Kidney capillary endothelial cell (primary cell): ENCODE measurements at regions not wholly inside any gene's neighbourhood (a gene's known extent, or its start where the extent isn't known, plus 50 kb on each side); places are given as distances from the start of the nearest gene placed in this dataset.
"Not testable (repeated sequence)": the region's sequence is repeated elsewhere in the genome, so short reads cannot be mapped to it uniquely, and the experiment has no call there.

Experiments
- DNase-seq: peaks from one replicate; pipeline ENCODE4 v3.0.0-alpha.2; 2018; ENCODE audit warnings: low spot score

DNA sequence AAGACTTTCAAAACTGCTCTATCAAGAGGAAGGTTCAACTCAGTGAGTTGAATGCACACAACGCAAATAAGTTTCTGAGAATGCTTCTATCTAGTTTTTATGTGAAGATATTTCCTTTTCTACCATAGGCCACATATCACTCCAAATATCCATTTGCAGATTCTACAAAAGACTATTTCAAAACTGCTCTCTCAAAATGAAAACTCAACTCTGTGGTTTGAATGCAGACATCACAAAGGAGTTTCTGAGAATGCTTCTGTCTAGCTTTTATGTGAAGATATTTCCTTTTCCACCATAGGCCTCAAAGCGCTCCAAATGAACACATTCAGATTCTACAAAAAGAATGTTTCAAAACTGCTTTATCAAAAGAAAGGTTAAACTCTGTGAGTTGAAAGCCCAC is 1093.1 kb upstream of the DEFB115 start:
- not testable (repeated sequence) for DNase-seq

DNA sequence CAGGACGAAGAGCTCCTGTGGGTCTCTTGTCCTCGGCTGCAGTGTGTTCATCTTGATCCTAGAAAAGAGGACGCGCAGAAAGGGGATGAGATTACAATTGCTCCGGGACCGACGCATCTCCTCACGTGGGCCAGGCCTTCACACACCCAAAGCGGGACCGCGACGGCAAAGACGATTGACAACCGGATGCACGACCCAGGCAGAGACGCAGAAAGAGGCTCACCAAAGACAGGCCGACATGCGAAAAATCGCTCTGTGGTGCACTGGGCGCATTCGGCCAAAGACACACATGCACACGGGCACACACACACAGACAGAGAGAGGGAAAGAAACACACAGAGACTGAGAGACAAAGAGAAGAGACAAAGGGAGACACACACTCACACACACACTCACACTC is 1089.9 kb upstream of the DEFB115 start:
- DNase-seq, result no peak

DNA sequence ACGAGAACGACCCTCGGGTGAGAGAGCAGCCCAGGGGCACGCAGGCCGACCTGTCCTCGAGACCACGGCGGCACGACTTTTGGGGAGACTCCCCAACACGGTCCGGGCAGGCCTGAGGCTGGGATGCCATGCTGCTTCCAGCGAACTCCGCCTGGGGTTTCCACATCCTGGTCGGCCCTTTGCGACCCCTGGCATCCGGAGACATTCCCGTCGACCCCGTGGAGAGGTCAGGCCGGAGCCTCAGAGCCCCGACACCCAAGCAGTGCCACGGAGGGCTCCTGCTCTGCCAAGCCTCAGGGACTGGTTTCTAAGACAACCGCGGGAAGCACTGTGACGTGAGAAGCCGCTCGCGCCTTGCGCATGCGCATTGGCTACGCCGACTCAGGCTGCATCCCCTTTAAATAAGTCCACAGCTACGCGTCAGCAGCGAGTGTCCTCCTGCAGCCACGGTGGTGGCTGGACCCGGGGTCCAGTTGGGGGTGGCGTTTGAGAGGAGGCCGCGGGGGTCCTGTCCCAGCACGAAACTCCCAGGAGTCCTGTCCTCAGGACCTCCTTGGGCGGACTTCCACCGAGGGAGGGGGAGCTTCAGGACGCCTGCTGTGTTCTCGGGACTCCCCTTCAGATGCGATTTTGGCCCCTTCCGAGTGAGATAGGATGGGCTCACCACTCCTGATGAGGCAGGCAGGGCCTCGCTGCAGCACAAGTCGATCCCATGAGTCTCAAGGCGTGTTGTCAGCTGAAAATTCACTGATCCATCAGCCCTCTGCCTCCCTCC is 1089.3 kb upstream of the DEFB115 start:
- no peak for DNase-seq

DNA sequence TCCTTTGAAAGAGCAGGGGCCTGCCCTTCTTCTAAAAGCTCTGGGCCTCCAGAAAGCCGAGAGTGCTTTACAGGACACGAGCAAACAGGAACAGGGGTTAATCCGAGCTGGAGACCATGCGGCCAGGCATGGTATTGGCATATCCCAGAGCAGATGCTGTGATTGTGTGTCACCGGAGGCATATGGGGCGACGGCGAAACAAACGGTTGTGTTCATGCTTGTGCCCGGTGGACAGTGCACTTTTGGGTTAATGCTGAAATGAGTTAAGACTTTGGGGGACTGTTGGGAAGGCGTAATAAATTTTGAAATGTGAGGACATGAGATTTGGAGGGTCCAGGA is 1088.7 kb upstream of the DEFB115 start:
- DNase-seq, result no peak

DNA sequence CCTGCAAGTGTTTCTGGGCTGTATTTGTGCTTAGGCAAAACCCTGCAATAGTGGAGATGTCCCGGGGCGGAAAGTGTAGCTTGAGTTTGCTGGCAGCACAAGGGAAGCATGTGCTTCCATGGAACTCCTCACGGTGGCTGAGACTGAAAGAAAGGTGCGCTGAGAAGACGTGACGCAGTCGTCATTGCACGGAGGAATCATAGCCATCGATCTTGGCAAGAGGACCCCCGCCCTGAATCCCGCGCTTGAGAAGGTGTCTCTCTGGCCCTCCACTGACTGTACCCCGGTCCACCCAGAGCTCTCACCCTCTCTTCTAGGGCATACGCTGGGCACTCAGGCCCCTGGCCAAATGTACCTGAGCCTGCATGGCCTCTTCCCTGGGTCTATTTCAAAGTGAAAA is 1081.8 kb upstream of the DEFB115 start:
- no peak for DNase-seq

DNA sequence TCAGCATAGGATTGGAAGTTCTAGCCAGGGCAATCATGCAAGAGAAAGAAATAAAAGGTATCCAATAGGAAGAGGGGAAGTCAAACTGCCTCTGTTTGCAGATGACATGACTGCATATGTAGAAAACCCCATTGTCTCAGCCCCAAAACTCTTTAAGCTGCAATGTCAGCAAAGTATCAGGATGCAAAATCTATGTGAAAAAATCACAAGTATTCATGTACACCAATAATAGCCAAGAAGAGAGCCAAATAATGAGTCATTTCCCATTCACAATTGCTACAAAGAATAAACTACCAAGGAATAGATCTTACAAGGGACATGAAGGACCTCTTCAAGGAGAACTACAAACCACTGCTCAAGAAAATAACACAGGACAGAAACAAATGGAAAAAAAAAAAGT is 1074.3 kb upstream of the DEFB115 start:
- not testable (repeated sequence) for DNase-seq

DNA sequence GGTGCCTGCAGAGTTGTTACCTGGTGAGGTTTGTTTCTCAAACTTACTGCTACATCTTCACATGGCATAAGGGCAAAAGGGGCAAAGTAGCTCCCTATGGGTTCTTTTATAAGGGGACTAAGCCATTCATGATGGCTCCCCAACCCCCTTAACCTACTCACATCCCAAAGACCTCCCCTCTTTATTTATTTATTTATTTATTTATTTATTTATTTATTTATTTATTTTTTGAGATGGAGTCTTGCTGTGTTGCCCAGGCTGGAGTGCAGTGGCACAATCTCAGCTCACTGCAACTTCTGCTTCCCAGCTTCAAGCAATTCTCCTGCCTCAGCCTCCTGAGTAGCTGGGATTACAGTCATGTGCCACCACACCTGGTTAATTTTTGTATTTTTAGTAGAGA is 1065.7 kb upstream of the DEFB115 start:
- not testable (repeated sequence) for DNase-seq

DNA sequence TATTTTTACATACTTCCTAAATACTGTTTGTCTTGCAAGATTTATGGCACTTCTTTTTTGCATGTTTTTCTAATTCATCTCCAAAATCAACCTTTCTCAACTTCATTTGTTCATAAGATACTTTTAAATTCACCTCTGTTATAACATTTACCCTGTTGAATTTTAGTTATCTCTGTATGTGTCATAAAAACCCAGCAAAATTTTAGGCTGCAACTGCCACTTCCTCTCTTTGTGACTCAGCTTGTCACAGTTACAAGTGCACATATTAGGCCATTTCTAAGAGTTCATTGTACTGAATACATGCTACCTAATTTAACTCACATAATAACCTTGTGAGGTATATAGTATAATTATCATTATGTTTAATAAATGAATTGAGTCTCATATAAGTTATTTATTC is 1023.0 kb upstream of the DEFB115 start:
- not testable (repeated sequence) for DNase-seq

DNA sequence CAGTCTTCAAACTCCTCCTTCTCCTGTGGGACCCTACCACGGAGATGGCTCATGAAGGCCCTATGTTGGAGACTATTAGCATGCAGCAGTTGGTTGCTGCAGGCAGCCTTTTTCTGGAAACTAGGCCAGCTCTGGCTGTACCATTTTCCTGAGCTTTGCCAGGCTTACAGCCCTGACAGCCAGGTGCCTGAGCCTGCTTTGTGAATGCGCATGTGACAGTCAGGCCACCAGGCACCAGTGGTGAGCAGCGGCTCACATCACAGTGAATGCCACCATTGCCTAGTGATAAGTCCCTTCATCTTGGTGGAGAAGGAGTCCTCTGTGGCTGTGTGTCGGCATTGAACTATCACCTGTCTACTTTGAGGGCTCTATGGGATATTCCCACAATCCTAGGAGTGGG is 982.4 kb upstream of the DEFB115 start:
- DNase-seq, result not testable (repeated sequence)

DNA sequence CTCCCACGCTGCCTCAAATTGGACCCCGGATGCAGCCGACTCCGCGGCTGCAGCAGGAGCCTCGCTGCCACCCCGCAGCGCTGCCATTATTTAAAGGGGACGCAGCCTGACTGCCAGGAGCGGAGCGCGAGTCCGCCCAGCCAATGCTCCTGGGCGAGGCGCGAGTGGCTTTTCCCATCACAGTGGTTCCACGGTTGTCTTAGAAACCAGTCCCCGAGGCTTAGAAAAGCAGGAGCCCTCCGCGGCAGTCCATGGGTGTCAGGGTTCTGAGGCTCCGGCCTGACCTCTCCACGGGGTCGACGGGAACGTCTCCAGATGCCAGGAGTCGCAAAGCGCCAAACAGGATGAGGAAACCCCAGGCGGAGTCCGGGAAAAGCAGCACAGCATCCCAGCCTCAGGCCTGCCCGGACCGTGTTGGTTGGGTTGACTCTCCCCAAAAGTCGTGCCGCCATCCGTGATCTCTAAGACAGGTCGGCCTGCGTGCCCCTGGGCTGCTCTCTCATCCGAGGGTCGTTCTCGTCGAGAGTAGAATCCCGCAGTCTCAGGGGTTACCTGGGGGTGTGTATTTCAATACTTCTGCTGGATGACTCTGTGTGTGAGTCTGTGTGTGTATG is 975.8 kb upstream of the DEFB115 start:
- DNase-seq, result no peak

DNA sequence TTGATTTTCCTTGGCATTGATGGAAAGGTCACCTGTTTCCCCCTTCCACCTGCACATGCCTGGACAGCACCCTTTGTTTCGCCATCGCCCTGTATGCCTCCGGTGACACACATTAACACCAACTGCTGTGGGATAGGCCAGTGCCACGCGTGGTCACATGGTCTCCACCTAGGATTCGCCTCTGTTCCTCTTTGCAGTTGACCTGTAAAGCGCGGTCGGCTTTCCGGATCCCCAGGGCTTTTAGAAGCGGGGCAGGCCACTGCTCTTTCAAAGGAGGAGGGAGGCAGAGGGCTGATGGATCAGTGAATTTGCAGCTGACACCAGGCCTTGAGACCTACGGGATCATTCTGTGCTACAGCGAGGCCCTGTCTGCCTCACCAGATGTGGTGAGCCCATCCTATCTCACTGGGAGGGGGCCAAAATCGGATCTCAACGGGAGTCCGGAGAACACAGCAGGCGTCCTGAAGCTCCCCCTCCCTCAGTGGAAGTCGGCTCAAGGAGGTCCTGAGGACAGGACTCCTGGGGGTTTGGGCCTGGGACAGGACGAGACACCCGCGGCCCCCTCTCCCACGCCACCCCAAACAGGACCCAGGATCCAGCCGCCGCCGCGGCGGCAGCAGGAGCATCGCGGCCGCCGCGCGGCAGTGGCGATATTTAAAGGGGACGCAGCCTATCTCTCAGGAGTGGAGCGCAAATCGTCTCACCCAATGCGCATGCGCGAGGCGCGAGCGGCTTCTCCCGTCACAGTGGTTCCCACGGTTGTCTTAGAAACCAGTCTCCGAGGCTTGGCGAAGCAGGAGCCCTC is 973.8 kb upstream of the DEFB115 start:
- DNase-seq, result peak; percentile 23

DNA sequence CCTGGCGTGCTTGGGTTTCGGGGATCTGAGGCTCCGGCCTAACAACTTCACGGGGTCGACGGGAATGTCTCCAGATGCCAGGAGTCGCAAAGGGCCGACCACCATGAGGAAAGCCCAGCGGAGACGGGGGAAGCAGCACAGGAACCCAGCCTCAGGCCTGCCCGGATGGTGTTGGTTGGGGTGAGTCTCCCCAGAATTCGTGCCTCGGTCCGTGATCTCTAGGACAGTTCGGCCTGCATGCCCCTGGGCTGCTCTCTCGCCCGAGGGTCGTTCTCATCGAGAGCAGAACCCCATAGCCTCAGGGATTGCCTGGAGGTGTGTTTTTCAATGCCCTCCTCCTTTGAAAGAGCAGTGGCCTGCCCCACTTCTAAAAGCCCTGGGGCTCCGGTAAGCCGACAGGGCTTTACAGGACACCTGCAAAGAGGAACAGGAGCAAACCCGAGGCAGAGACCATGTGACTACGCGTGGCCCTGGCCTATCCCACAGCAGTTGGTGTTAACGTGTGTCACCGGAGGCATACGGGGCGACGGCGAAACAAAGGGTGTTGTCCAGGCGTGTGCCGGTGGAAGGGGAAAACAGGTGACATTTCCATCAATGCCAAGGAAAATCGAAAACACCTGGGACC is 973.1 kb upstream of the DEFB115 start:
- DNase-seq, result no peak

DNA sequence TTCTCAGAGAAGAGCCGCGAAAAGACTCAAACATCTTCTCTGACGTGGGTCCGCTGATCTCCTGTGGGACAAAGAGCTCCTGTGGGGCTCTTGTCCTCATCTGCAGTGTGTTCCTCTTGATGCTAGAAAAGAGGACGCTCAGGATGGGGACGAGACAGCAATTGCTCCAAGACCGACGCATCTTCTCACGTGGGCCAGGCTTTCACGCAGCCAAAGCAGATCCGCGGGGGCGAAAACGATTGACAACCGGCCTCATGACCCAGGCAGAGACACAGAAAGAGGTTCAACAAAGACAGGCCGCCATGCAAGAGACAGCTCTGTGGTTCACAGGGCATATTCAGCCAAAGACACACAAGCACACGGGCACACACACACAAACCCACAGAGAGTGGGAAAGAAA is 971.8 kb upstream of the DEFB115 start:
- DNase-seq, result no peak

DNA sequence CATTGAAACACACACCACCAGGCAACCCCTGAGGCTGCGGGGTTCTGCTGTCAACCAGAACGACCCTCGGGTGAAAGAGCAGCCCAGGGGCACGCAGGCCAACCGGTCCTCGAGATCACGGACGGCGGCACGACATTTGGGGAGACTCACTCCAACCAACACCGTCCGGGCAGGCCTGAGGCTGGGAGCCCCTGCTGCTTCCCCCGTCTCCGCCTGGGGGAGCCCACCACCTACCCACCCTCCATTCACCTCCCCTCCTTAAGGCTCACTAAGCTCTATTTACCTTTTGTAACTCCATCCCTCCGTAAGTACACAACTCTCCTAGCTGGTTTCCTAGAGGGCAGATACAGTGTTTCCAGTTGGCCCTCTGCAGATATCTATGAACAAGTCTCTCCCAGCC is 971.3 kb upstream of the DEFB115 start:
- no peak for DNase-seq

DNA sequence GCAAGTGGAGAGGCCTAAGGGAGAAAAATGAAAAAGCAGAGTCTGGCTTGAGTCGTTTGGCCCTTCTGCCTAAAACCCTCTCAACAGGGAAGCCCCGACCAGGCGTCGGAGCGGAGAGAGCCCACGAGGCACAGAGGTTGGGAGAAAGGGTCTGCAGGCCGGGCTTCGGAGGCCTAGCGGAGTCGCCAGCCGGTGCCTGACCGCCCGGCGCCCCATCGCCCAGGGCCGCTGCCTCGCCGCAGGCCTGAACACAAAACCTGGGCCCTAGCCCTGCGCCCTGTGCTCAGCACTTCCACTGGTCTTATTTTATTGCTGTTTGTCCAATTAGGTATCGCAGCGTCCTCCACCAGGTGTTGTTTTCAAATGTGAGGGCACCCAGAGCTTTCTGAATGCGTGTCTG is 970.0 kb upstream of the DEFB115 start:
- DNase-seq, result not testable (repeated sequence)

DNA sequence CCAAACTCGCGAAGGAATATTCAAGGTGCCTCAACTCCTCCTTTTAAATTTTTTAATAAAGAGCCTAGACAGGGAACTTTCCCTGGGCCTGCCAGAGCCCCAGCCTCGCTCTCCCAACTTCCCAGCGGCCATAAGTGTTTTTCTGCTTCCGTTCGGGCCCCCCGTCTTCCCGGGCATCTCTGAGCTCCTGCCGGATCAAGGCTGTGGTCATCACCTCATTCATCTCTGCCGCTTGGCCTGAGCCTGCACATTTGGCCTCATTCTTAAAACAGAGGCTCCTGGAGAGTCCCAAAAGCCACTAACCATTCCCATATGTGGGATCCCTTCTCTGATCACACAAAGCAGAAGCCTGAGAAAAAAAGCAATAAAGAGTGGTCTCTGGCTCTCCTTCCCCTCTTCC is 969.1 kb upstream of the DEFB115 start:
- DNase-seq, result no peak

DNA sequence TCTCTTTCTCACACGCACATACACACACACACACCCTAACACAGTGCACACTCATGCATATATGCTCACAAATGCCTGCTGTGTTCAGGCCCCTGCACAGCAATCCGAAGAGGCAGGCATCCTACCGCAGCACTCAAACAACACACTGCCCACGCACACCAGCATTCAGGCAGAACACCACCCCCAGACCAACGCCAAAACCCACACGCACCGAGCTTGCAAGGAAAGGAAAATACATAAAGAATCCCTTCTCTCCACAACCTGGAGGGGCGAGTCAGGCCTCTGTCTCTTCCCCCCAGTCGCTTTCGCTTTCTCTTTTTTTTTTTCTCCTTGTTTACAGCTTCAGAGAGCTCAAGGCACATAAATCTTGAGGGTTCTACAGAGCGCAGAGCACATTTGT is 968.4 kb upstream of the DEFB115 start:
- DNase-seq, result not testable (repeated sequence)

DNA sequence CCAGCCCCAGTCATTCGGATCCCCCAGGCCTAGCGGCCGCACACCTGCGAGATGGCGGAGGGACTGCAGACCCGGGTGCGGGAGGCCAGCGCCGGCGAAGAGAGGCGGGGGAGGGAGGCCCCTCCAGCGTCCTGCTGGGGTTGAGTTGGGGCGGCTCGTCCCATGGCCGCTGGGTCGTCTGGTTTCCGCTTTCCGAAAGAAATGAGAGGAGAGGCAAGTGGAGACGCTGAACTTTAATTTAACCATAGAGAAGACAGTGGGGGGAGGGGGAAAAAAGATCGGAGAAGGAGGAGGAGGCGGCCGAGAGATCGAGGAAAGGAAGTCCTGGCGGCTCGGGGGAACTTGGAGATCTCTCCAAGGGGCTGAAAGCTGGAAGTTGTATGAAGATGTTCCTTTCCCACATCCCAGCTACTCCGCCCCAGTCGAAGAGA is 967.7 kb upstream of the DEFB115 start:
- DNase-seq, result not testable (repeated sequence)

DNA sequence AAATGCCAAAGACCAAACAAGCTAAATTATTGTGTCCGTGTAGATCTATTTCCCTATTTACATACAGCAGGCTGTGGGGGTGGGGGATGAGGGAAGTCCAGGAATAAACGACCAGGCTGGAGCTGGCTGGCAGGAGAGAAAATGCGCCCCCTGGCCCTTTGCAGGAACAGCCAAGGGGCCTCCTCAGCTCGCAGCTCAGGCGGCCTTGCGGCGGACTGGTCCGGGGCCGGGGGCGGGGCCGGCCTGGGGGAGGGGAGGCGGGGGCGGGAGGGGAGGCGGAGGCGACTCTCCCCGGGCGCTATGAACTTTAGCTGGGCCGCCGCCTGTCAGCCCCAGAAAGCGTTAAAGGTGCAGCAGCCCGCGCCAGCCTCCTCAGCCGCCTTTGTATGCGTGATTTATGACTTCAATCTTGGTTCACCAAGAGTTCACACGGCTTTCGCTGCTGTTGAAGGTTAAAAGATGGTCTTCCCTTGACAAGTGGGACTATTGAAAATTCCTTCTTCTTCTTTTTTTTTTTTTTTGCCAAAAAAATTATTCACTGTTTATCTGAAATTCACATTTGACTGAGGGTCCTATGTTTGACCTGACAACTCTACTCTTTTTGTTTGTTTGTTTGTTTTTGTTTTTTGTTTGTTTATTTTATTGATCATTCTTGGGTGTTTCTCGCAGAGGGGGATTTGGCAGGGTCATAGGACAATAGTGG is 967.0 kb upstream of the DEFB115 start:
- not testable (repeated sequence) for DNase-seq

DNA sequence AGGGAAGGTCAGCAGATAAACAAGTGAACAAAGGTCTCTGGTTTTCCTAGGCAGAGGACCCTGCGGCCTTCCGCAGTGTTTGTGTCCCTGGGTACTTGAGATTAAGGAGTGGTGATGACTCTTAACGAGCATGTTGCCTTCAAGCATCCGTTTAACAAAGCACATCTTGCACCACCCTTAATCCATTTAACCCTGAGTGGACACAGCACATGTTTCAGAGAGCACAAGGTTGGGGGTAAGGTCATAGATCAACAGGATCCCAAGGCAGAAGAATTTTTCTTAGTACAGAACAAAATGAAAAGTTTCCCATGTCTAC is 966.4 kb upstream of the DEFB115 start:
- not testable (repeated sequence) for DNase-seq

DNA sequence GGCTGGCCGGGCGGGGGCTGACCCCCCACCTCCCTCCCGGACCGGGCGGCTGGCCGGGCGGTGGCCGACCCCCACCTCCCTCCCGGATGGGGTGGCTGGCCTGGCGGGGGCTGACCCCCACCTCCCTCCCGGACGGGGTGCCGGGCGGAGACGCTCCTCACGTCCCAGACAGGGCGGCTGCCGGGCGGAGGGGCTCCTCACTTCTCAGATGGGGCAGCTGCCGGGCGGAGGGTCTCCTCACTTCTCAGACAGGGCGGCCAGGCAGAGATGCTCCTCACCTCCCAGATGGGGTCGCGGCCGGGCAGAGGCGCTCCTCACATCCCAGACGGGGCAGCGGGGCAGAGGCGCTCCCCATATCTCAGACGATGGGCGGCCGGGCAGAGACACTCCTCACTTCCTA is 965.8 kb upstream of the DEFB115 start:
- not testable (repeated sequence) for DNase-seq

DNA sequence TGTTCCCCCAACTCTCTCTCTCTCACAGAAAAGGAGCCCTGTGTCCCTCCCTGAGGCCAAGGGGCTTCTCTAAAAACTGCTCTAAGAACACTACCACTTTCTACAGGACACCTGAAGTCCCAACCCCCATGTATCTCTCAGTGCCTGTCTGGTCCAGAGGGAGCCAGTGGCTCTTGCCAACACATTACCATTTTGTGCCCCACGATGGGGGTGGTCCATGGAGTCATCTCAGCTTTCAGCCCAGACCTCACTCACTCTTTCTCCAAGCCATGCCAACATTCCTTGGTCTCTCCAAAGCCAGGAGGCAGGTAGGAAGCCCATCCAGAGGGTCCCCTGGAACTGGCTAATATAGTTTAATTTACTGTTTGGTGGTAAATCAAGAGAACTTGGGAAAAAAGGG is 962.1 kb upstream of the DEFB115 start:
- DNase-seq, result not testable (repeated sequence)
